Activated CD4-positive, alpha-beta T cell treated with anti-CD3 and anti-CD28 coated beads for 4 hours (primary cell): ENCODE measurements at regions not wholly inside any gene's neighbourhood (a gene's known extent, or its start where the extent isn't known, plus 50 kb on each side); places are given as distances from the start of the nearest gene placed in this dataset.
"Not testable (repeated sequence)": the region's sequence is repeated elsewhere in the genome, so short reads cannot be mapped to it uniquely, and the experiment has no call there.

Experiments used
- DNase-seq, 2 donors: peaks; one replicate each; pipeline ENCODE4 v3.0.0-alpha.2; 2020

GRCh38 chr12:4153343-4153892, 120.1 kb upstream of the CCND2 start:
- DNase-seq: peak; percentile 72 to 73

- no peak for DNase-seq
Observed at GRCh38 chr12:4152145-4152795, 121.3 kb upstream of the CCND2 start.

- no peak for DNase-seq
Observed at GRCh38 chr12:4151362-4152121, 122.0 kb upstream of the CCND2 start.

- DNase-seq: not testable (repeated sequence)
Observed at GRCh38 chr12:4150355-4150754, 123.2 kb upstream of the CCND2 start.

- peak; percentile 46 to 66 for DNase-seq
Observed at GRCh38 chr12:4148418-4149056, 125.0 kb upstream of the CCND2 start.

GRCh38 chr12:4147031-4147481, 126.5 kb upstream of the CCND2 start:
- DNase-seq: no peak

- DNase-seq: peak; percentile 59 to 62
Observed at GRCh38 chr12:4145990-4146859, 127.3 kb upstream of the CCND2 start.

GRCh38 chr12:4144676-4145075, 128.9 kb upstream of the CCND2 start:
- no peak for DNase-seq

- DNase-seq: peak; percentile 27 to 29
Observed at GRCh38 chr12:4143896-4144295, 129.7 kb upstream of the CCND2 start.

- DNase-seq: no peak
Observed at GRCh38 chr12:4141348-4142270, 132.0 kb upstream of the CCND2 start.

- DNase-seq: no peak
Observed at GRCh38 chr12:4140581-4141301, 132.8 kb upstream of the CCND2 start.

GRCh38 chr12:4139191-4139590, 134.4 kb upstream of the CCND2 start:
- no peak for DNase-seq

GRCh38 chr12:4138532-4138931, 135.0 kb upstream of the CCND2 start:
- DNase-seq: not testable (repeated sequence)

GRCh38 chr12:4138051-4138450, 135.5 kb upstream of the CCND2 start:
- no peak for DNase-seq

- no peak for DNase-seq
Observed at GRCh38 chr12:4137441-4137840, 136.1 kb upstream of the CCND2 start.

GRCh38 chr12:4137015-4137414, 136.5 kb upstream of the CCND2 start:
- DNase-seq: no peak

- DNase-seq: peak; percentile 32 to 41
Observed at GRCh38 chr12:4135919-4136605, 137.5 kb upstream of the CCND2 start.

- no peak for DNase-seq
Observed at GRCh38 chr12:4134448-4135263, 138.9 kb upstream of the CCND2 start.
